ENCODE measurements at regions not wholly inside any gene's neighbourhood (a gene's known extent, or its start where the extent isn't known, plus 50 kb on each side); places are given as distances from the start of the nearest gene placed in this dataset.
"Not testable (repeated sequence)": the region's sequence is repeated elsewhere in the genome, so short reads cannot be mapped to it uniquely, and the experiment has no call there.

DNA sequence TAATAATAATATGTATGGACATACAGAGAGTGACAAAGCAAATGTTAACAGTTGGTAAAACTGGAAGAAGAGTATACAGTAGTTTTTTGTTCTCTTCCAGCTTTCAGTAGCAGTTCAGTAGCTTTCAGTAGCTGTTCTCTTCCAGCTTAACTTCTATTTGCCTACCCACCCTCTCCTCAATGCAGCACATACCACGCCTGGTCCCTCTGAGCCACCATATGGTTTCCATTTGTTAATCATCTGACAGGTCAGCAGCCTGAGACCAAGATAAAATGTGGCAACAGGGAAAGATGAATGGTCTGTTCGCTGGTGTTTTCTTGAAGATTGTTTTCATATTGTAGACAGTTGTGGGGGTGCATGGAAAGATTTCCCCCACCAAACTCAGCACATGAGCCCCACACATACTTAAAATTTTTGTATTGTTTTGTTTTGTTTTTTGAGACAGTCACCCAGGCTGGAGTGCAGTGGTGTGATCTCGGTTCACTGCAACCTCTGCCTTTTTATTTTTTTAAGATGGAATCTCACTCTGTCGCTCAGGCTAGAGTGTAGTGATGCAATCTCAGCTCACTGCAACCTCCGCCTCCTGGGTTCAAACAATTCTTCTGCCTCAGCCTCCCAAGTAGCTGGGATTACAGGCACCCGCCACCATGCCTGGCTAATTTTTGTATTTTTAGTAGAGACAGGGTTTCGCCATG is 56.8 kb downstream of the ATP6V0E2 start:
- not testable (repeated sequence) for DNase-seq

- not testable (repeated sequence) for DNase-seq
These were observed 60.0 kb downstream of the ATP6V0E2 start for GRCh38 chr7:149933776-149934175.

DNA sequence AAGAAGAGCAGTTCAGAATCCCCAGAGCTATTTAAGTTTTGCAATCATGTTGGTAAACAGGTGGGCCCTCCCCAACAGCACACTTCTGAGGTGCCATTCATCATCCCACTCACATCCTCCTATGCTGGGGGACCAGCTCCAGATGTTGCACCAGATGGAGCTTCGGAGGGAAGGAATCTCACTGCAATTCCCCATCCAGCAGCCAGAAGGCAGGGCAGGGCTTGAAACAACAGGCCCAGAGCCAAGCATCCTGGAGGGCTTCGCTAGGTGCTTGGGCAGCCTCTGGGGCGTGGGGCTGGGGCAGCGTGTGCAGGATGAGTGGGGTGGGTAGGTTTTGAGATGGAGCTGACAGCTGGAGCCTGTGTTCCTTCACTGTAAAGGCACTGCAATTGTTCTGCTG is 73.6 kb downstream of the ATP6V0E2 start:
- DNase-seq: not testable (repeated sequence)

- DNase-seq: not testable (repeated sequence)
These were observed 74.7 kb downstream of the ATP6V0E2 start for GRCh38 chr7:149948444-149948843.

DNA sequence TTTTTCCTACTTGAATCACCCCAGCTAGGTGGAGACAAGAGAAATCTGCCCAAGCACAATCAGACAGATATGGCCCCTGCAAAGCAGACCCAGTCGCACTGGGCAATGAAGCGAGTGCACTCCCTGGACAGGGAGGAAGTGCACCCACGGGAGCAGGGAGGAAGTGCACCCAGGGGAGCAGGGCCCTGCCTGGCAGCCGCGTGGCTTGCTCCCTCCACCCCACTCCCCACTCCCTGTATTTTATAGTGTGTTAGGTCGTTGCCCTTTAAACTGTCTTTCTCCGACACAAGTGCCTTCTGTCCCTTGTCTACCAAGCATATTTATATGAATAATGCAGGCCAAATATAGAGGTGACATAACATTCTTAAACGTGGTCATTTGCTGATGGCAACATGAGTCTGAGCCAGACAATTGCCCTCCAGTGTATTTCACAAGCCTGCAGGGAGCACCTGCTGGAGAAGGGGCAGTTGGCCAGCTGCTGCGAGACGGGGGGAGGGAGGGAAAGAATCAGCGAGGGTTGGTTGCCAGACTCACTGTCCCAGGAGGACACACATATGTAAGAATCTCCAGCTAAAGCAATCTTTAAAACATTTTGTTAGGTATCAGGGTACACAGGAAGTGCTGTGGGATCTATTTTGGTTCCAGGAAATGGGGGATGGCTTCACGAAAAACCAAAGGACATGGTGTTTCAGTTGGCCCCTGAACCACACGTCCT is 76.3 kb downstream of the ATP6V0E2 start:
- DNase-seq: not testable (repeated sequence)

DNA sequence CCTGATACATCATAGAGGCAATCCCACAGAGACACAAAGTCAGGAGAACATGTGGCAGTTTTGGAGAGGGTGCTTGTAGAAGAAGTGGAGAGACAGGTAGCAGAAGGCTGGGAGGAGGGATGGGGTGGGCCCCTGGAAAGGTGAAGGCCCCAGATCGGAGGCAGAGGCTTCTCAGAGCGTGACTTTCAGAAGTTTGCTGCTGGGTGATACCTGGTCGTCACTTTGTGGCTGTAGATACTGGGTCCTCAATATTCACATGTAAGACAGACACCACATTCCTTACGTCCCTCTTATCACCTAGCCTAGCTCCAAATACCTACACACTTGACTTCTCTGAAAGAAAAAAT is 76.8 kb downstream of the ATP6V0E2 start:
- not testable (repeated sequence) for DNase-seq

GRCh38 chr7:149951579-149951978 is 77.8 kb downstream of the ATP6V0E2 start:
- not testable (repeated sequence) for DNase-seq

- not testable (repeated sequence) for DNase-seq
These were observed 85.1 kb downstream of the ATP6V0E2 start for GRCh38 chr7:149958880-149959279.

GRCh38 chr7:149960863-149961262 is 87.1 kb downstream of the ATP6V0E2 start:
- DNase-seq: not testable (repeated sequence)

DNA sequence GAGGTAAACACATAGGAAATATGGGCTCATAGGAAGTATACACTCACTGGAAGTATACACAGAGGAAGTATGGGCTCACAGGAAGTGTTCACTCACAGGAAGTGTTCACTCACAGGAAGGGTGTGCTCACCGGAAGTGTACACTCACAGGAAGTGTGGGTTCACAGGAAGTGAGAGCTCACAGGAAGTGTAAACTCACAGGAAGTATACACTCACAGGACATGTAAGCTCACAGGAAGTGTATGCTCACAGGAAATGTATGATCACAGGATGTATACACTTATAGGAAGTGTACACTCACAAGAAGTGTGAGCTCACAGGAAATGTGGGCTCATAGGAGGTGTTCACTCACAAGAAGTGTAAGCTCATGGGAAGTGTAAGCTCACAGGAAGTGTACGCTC is 88.1 kb downstream of the ATP6V0E2 start:
- DNase-seq: not testable (repeated sequence)

DNA sequence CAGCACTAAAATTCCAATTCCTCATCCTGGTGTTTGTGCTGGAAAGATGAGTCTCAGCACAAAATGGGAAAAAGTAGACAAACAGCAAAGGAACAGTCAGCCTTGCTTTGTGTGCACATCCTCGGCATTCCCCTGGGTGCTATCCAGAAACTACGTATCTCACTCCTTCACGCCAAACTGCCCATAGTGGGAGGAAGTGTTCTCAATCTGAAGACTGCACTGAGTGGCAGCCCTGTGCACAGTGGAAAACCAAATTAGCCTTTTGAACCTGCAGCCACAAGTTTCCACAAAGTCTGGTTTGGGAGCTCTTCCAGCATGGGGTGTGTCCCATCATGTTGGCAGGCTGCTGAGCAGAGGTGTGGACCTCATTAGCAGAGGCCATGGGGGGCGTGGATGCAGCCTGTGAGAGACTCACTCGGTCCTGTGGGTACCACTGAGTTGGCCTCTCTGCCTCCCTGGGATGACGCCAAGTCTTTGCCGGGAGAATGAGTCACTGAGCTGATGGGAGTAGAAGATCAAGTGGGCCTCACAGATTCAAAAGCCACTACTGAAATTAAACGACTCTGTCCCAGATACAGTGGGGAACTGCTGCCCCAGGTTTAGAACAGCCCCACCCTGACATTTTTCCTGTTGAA is 89.0 kb downstream of the ATP6V0E2 start:
- DNase-seq: not testable (repeated sequence)

- DNase-seq: not testable (repeated sequence)
These were observed 90.2 kb downstream of the ATP6V0E2 start for GRCh38 chr7:149963985-149964384.

DNA sequence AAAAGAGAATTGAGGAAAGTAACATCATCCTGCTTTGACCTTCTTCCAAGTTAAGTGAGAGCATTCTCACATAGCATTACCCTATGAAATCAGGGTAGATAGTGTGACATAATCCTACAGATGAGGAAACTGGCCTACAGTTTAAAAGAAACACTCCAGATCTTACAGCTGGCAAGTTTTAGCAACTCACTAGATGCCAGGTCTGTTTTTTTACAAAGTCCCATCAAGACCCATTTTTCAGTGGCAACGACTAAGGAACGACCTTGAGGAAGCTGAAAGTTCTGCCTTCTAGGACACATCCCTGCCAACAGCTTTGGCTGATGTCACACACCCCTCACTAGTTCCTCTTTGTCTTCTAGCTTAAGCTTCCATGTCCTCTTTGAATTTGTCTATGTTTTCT is 92.7 kb downstream of the ATP6V0E2 start:
- not testable (repeated sequence) for DNase-seq

DNA sequence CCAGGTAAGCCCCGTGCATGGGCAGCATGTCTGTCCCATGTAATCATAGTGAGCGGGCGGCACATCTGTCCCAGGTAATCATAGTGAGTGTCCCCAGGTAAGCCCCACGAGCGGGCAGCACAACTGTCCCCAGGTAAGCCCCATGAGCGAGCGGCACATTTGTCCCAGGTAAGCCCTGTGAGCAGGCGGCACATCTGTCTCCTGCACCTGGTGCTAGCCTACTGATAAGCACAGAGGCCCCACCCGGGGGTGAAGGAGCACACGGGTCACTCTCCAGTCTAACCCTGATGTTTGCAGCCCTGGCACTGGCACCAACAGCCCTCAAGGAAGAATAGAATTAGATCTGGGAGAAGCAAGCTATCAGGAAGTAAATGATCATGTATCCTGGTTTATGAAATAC is 99.2 kb downstream of the ATP6V0E2 start:
- not testable (repeated sequence) for DNase-seq

GRCh38 chr7:149973681-149974080 is 99.9 kb downstream of the ATP6V0E2 start:
- DNase-seq: not testable (repeated sequence)

DNA sequence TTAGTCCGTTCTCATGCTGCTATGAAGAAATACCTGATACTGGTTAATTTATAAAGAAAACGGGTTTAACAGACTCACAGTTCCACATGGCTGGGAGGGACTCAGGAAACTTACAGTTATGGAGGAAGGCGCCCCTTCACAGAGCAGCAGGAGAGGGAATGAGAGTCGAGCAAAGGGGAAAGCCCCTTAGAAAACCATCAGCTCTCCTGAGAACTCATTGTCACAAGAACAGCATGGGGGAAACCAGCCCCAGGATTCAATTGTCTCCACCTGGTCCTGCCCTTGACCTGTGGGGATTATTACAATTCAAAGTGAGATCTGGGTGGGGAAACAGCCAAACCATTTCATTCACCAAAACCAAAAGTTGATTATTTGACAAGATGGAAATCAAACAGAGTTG is 101.8 kb downstream of the ATP6V0E2 start:
- DNase-seq: not testable (repeated sequence)

GRCh38 chr7:149978537-149978936 is 104.8 kb downstream of the ATP6V0E2 start:
- DNase-seq: not testable (repeated sequence)

- not testable (repeated sequence) for DNase-seq
These were observed 105.2 kb downstream of the ATP6V0E2 start for GRCh38 chr7:149978944-149979343.

DNA sequence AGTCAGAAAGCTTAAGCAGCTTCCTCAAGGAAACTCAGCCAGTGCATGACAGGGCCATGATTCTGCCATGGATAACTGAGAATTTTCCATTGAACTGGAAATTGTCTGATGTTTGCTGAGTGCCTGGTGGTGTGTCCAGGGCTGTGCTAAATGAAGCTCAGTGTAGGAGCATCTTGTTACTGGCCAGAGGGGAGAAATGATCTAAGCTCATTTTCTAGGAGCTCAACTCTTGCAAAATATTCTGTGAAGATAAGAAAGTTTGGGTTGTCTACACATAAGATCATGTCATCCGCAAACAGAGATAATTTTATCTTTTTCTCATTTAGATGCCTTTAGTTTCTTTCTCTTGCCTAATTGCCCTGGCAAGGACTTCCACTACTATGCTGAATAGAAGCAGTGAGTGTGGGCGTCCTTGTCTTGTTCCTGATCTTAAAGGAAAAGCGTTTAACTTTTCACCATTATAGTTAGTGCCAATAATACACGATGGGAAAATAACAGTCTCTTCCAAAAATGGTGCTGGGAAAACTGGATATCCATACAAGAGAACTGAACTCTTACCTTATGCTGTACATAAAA is 108.9 kb downstream of the ATP6V0E2 start:
- not testable (repeated sequence) for DNase-seq

GRCh38 chr7:149986866-149987265 is 113.1 kb downstream of the ATP6V0E2 start:
- DNase-seq: not testable (repeated sequence)

- not testable (repeated sequence) for DNase-seq
These were observed 118.0 kb downstream of the ATP6V0E2 start for GRCh38 chr7:149991652-149992302.

DNA sequence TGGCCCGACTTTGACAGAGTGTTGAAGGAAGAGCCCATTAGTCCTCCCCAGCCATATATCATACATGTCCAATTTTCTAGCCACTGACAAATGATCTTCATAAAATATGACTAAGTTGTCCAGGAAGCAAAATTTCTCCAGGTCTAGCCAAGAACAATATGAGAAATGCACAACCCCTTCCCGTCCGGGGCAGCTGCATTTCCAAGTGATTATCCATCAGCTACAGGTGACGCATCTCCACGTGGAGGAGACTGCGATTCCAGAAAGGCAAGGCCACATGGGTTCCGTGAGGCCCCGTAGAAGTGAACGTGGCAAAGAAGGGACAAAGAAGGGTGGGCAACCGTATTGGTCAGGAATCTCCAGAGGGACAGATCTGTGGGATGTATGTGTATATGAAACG is 118.6 kb downstream of the ATP6V0E2 start:
- DNase-seq: not testable (repeated sequence)
